PC-9 (cell line): ENCODE measurements at regions not wholly inside any gene's neighbourhood (a gene's known extent, or its start where the extent isn't known, plus 50 kb on each side); places are given as distances from the start of the nearest gene placed in this dataset.

Experiments
- CTCF ChIP-seq: fragments of 200-600 bp; sonication (generic); conservative IDR thresholded peaks from 2 replicates; pipeline ENCODE4 v1.6.1; 2017; ENCODE audit warnings: mixed run types, antibody characterized with exemption, mild to moderate bottlenecking, moderate library complexity
- EZH2 ChIP-seq: fragments of 200-600 bp; sonication (generic); IDR thresholded peaks from 2 replicates; pipeline ENCODE4 v1.8.0; 2017; ENCODE audit warnings: antibody characterized with exemption, low read depth

GRCh38 chr15:37777006-37777405 is 157.4 kb upstream of the TMCO5A start:
- TF ChIP-seq CTCF (no peak), EZH2 (no peak)
